ENCODE measurements at regions not wholly inside any gene's neighbourhood (a gene's known extent, or its start where the extent isn't known, plus 50 kb on each side); places are given as distances from the start of the nearest gene placed in this dataset.

- DNase-seq = no peak
Measured at GRCh38 chr13:71935166-71935840, 68.3 kb upstream of the DACH1 start.

GRCh38 chr13:71924931-71925330, 57.9 kb upstream of the DACH1 start:
- DNase-seq = no peak

DNA sequence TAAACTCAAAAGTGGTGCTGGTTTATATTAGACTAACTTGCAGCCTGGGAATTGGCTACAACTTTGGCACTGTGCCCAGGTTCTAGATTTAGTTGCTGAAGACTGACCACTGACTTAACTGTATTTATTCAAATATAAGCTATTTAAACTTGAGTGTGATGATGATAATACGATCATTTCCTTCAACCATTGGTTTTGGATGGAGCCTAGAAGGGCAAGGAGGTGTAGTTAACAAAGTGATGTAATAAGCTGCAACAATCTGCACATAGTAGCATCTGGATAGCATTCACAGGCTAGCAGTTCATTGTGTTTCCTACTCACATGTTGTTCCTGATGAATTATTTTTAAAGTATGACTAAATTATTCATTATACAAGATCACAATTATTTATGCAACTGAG, 55.2 kb upstream of the DACH1 start:
- DNase-seq = peak in 1 of 2 experiments; percentile 45
